ENCODE measurements at regions not wholly inside any gene's neighbourhood (a gene's known extent, or its start where the extent isn't known, plus 50 kb on each side); places are given as distances from the start of the nearest gene placed in this dataset.

GRCh38 chr11:119486016-119486415 lies 63.0 kb upstream of the THY1 start:
- H3K4me3 ChIP-seq (ENCODE audit: low read depth, low read length), result no peak overlapping the region
- no peak for DNase-seq (ENCODE audit: low read depth)
- TF ChIP-seq CTCF (IDR thresholded peaks at IDR 0.05; ENCODE audit: control insufficient read depth, extremely low read depth, insufficient read depth), result no peak

- DNase-seq (ENCODE audit: low read depth), result no peak
- no peak for TF ChIP-seq CTCF (IDR thresholded peaks at IDR 0.05; ENCODE audit: control insufficient read depth, extremely low read depth, insufficient read depth)
- no peak overlapping the region for H3K4me3 ChIP-seq (ENCODE audit: low read depth, low read length)
Observed at GRCh38 chr11:119484741-119485605, 62.0 kb upstream of the THY1 start.

GRCh38 chr11:119483881-119484371 lies 61.0 kb upstream of the THY1 start:
- DNase-seq (ENCODE audit: low read depth), result no peak
- H3K4me3 ChIP-seq (ENCODE audit: low read depth, low read length), result no peak overlapping the region
- no peak for TF ChIP-seq CTCF (IDR thresholded peaks at IDR 0.05; ENCODE audit: control insufficient read depth, extremely low read depth, insufficient read depth)

GRCh38 chr11:119483341-119483880 lies 60.4 kb upstream of the THY1 start:
- no peak for DNase-seq (ENCODE audit: low read depth)
- TF ChIP-seq CTCF (IDR thresholded peaks at IDR 0.05; ENCODE audit: control insufficient read depth, extremely low read depth, insufficient read depth), result no peak
- H3K4me3 ChIP-seq (ENCODE audit: low read depth, low read length), result no peak overlapping the region

- H3K4me3 ChIP-seq (ENCODE audit: low read depth, low read length), result no peak overlapping the region
- TF ChIP-seq CTCF (IDR thresholded peaks at IDR 0.05; ENCODE audit: control insufficient read depth, extremely low read depth, insufficient read depth), result no peak
- no peak for DNase-seq (ENCODE audit: low read depth)
Observed at GRCh38 chr11:119482521-119483011, 59.6 kb upstream of the THY1 start.

GRCh38 chr11:119481667-119482400 lies 58.9 kb upstream of the THY1 start:
- no peak overlapping the region for H3K4me3 ChIP-seq (ENCODE audit: low read depth, low read length)
- no peak for TF ChIP-seq CTCF (IDR thresholded peaks at IDR 0.05; ENCODE audit: control insufficient read depth, extremely low read depth, insufficient read depth)
- DNase-seq (ENCODE audit: low read depth), result no peak

All from LNCaP clone FGC (cell line).